GM19397 (cell line): ENCODE measurements at regions not wholly inside any gene's neighbourhood (a gene's known extent, or its start where the extent isn't known, plus 50 kb on each side); places are given as distances from the start of the nearest gene placed in this dataset.
"Not testable (repeated sequence)": the region's sequence is repeated elsewhere in the genome, so short reads cannot be mapped to it uniquely, and the experiment has no call there.

Source experiments
- ATAC-seq: cut with Tn5 transposase; IDR thresholded peaks from one replicate; pipeline ENCODE4 v1.9.1; 2021; ENCODE audit warnings: mild to moderate bottlenecking, moderate library complexity; ENCODE audit not compliant: unreplicated experiment

- ATAC-seq: no peak
Observed at GRCh38 chr17:31750578-31750977, 108.5 kb downstream of the COPRS start.

DNA sequence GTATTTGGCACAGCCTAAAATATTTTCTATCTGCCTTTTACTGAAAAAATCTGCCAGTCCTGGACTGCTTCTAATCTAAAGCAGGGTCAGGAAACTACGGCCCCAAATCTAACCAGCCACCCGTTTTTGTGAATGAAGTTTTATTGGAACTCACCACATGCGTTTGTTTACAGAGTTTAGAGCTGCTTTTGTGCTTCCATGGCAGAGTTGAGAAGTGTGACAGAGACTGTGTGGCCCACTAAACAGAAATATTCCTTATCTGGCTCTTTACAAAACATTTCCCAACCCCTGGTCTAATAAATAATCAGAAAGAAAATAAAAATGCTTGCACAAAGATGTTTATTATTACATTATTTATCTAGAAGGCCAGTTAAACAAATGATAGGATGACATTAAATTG lies 110.2 kb downstream of the COPRS start:
- ATAC-seq: no peak

DNA sequence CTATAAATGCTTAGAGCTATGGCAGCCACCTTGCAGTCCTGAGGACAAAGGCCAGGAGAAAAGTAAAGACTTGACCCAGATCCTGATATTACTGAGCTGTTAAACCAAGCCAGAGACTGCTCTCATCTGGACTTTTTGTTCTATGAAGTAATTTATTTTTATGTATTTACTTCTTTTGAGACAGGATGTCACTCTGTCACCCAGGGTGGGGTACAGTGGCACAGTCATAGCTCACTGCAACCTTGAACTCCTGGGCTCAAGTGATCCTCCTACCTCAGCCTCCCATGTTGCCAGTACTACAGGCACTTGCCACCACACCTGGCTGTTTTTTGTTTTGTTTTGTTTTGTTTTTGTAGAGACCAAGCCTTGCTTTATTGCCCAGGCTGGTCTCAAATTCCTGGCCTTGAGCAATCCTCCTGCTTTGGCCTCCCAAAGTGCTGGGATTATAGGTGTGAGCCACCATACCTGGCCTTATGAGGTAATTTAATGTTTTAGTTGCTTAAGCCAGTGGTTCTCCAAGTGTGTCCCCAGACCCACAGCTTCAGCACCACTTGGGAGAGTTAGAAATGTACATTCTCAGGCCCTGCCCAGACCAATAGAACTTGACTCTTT lies 112.1 kb downstream of the COPRS start:
- ATAC-seq: no peak

DNA sequence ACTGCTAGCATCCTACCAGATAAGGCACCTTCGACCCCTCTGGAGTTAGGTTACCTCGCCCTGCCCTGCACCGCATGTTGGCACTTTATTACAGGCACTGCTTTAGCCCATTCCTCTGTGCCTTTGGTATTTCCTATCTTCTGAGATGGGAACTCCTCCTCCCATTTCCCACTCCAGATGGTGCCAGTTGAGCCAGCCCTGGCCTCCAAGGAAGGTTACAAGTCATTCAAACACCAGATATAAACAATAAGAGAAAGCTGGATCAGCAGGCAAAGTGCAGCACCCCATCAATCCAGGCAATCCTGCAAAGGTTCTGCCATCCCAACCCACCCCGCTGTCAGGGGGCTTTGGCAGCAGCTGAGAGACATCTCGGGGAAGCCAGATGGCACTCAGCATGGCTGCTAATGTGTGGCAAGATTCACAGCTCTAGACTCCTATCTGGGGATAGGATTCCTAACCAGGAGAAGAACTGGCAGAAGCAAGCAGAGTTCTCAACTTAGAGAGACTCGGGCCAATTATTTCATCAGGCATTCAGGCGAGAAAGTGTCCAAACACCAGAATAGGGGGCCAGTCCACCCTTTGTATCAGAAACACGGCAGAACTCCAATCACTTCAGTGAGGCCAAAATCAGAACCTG lies 113.0 kb downstream of the COPRS start:
- no peak for ATAC-seq

DNA sequence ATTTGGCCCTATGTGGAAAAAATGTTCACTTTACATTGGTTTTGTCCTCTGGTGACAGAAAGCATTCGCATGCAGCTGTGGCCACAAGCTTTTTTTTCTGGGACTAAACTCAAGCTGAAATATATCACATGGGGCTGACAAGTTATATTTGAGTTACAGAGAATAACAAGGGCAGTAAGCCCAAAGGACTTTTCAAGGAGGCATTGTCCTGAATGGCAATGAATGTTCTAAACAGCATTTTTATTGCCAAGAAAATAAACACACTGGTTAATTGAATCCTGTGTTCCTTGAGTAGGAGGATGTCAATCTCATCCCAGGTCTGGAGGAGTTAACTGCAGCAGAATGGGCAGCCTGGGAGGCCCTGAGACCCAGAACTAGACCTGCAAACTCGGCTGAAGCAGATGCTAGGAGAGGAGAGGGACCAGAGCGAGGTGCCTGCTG lies 114.5 kb downstream of the COPRS start:
- ATAC-seq: no peak

DNA sequence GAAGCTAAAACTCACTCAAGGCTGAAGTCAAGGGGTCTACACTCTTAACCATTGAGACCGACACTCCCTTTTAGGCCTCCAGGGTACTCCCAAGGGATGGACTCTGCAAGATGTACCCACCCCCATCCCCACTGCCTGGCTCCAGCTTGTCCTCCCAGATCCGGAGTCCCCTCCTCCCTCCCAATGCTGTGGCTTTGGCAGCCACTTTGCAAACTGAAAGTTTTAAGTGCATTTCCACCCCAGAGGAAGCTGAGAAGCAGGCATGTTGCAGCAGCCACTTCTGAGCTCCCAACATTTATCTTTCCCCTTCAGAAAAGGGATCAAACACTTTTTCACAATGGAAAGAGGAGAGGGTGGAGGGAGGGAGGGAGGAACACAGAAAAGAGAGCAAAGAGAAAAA lies 115.2 kb downstream of the COPRS start:
- ATAC-seq: no peak

DNA sequence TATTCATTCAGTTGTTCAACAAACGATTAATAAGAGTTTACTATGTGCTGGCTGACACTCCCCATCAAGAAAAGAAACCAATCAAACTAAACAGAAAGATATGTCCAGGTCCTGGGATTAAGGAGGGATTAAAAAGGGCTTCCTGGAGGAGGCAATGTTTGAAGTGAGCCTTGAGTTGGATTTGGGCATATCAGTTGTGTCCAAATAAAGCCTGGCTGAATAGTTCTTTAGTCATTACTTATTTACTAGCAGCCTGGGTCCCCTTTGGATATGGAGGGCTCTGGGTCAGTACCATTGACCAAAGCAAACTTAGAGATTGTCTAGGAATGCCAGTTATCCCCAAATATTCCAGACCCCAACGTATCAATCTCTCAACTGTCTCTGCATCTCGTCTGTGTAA lies 117.7 kb downstream of the COPRS start:
- no peak for ATAC-seq

DNA sequence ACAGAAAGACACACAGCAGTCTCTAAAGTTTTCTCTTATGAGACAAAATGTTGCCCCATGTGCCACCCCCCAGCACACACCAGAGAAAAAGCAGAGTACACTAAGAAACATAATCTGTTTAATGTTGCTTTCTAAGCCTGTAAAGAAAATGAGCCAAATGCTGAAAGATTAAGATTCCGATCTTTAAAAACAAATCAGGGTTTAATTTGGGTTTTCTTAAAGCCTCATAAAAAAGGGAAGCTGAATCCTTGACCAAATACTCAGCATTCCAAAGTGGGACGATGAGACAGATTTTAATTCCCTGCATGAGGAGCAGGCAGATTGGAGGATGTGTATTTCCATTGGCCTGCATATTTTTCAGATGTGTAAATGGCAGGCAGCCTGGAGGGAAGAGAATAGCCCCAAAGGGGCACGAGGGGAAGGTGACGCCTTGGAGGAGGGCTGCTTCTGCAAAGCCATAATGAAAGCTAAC lies 118.4 kb downstream of the COPRS start:
- no peak for ATAC-seq

- no peak for ATAC-seq
Observed at GRCh38 chr17:31738996-31739699, 119.9 kb downstream of the COPRS start.

GRCh38 chr17:31738488-31738887 lies 120.6 kb downstream of the COPRS start:
- ATAC-seq: no peak

GRCh38 chr17:31738067-31738466 lies 121.0 kb downstream of the COPRS start:
- no peak for ATAC-seq

DNA sequence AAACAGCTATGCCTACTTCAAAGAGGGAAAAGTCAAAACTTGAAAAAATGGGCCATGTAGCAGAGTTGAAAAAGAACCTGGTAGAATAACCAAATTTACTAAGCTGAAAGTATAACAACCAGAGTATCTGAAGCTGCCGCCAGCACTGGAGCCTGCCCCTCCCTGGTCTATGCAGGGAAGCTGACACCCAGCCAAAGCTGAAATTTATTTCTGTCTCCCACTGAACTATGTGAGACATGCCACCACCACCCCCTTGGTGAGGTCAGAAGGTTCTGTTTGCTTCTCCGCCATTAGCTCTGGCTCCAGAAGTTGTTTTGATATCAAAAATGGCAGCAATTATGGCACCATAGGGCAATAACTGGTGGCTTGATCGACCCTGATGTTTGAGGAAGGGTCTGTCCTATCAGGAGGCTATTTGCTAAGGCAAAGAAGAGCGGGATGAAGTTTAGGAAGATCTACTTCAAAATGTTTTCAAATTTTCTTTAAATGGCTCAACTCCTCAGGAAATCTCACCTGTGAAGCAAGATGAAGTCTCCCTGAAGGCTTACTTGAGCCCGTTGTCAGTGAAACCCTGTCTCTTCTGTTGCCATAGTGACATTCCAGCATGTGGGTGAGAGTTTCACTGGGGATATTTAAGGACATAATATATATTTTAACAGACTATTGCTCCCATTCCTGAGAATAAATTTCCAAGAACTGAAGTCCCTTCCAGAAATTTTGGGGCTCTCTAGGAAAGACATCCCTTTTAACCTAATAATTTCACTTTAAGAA lies 122.0 kb downstream of the COPRS start:
- ATAC-seq: no peak

DNA sequence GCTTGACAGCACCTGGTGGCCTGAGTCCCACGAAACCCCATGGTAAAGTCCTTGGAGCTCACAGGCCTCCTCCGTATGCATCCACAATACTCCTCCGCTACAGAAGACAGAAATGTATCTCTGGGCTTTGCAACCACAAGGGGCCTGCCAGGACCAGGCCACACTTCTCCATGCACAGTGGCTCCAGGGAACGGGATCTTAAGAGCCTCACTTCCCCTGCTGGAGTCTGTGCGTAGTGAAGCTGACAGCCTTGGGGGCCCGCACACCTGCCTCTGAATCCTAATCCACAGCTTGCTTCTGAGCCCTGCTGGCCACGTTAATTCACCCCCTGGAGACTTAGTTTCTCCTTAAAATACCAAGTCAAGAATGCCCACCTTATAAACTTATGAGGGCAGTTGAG lies 125.7 kb downstream of the COPRS start:
- ATAC-seq: no peak

DNA sequence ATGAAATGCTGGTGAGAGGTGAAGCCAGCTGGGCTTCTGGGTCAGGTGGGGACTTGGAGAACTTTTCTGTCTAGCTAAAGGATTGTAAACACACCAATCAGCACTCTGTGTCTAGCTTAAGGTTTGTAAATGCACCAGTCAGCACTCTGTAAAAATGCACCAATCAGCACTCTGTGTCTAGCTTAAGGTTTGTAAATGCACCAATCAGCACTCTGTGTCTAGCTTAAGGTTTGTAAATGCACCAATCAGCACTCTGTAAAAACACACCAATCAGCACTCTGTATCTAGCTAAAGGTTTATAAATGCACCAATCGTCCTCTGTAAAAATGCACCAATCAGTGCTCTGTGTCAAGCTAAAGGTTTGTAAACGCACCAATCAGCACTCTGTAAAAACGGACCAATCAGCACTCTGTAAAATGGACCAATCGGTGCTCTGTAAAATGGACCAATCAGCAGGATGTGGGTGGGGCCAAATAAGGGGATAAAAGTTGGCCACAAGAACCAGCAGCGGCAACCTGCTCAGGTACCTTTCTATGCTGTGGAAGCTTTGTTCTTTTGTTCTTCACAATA lies 127.4 kb downstream of the COPRS start:
- not testable (repeated sequence) for ATAC-seq

DNA sequence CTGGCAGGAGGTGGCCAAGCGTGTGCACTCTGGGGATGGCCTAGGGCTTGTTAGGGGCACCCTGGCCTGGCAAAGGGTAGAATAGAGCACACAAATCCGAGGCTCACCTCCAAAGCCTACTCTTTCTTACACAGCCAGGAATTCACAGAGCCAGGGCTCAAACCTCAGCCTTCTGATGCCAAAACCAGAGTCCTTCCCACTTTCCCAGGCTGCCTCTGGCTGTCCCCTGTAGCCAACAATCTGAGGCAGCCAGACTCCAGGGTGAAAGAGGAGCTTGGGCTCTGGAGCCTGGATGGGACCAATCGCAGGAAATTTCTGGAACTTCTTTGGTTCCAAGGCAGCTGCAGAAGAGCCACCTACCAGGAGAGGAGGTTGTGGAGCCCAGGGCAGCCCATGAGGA lies 127.9 kb downstream of the COPRS start:
- ATAC-seq: no peak

- no peak for ATAC-seq
Observed at GRCh38 chr17:31726980-31727427, 132.0 kb downstream of the COPRS start.

GRCh38 chr17:31724619-31725018 lies 134.4 kb downstream of the COPRS start:
- no peak for ATAC-seq

- no peak for ATAC-seq
Observed at GRCh38 chr17:31724026-31724425, 135.0 kb downstream of the COPRS start.

DNA sequence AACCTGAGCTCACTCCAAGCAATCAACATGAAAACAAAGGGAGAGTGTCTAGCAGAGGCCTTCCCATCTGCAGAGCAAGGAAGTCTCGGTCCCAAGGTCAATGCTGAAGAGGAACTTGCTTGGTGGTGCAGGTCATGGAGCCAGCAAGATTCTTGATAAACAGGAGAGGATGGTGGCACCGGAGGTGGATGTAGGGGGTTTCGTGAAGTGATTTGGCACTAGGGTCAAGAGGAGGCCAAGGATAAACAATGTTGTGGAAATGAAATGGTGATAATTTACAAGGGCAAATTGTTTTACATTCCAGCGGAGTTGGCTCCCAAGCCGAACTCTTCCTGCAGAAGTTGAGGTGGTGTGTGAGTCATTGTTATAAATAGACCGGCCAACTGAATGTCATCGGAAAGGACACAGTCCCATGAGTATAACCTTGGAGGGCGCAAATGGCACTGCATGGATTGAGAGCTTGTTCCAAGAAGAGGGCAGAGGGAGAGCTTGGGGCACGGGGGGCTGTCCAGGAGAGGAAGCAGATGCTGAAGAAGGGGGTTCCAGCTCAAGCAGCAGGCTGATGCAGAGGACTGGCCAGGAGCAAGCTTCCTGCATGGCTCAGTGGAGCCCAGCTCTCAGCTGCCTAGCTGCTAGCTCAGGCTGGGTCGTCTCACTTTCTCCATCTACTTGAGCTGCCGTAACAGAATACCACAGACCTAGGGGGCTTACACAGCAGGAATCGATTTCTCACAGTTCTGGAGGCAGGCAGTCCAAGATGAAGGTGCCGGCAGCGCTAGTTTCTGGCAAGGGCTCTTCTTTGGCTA lies 136.6 kb downstream of the COPRS start:
- ATAC-seq: no peak
